Inferior parietal cortex (tissue), 1 donor: ENCODE measurements at regions not wholly inside any gene's neighbourhood (a gene's known extent, or its start where the extent isn't known, plus 50 kb on each side); places are given as distances from the start of the nearest gene placed in this dataset.
"Not testable (repeated sequence)": the region's sequence is repeated elsewhere in the genome, so short reads cannot be mapped to it uniquely, and the experiment has no call there.

ENCODE experiments used
- DNase-seq: peaks from one replicate; pipeline ENCODE4 v3.0.0-alpha.2; 2016; ENCODE audit errors: extremely low spot score

- DNase-seq, result no peak
Observed at GRCh38 chr15:25247407-25248038, 191.3 kb downstream of the UBE3A start.

- DNase-seq, result not testable (repeated sequence)
Observed at GRCh38 chr15:25248087-25248486, 190.7 kb downstream of the UBE3A start.

DNA sequence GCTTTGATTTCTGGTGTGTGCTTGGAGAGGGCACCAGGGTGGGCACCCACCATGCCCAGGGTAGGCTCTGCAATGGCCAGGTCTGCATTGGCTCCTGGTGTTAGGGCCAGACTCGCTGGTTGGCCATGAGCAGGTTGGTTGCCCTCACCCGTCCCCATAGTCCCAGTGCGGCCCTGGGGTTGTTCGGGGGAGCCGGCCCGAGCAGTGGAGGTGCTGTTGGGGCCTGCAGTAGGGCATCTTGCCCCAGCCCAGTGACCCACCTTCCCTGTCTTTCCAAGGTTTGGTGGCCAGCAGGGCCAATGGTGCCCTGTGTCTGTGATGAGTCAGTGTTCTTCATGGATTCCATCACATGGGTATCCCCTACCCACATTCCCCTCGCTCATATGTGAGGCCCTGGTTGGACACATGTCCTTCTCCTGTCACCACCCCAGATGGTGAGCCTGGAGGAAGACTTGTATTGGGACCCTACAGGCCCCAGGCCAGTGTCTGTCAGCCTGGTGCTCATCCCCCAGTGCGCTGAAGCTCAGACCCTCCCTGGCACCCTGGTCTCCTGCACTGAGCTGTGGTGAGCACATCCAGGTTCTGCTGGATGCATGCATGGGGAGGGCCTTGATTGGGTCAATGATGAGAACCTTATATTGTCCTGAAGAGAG, 190.1 kb downstream of the UBE3A start:
- no peak for DNase-seq

GRCh38 chr15:25249236-25250010, 189.4 kb downstream of the UBE3A start:
- no peak for DNase-seq

DNA sequence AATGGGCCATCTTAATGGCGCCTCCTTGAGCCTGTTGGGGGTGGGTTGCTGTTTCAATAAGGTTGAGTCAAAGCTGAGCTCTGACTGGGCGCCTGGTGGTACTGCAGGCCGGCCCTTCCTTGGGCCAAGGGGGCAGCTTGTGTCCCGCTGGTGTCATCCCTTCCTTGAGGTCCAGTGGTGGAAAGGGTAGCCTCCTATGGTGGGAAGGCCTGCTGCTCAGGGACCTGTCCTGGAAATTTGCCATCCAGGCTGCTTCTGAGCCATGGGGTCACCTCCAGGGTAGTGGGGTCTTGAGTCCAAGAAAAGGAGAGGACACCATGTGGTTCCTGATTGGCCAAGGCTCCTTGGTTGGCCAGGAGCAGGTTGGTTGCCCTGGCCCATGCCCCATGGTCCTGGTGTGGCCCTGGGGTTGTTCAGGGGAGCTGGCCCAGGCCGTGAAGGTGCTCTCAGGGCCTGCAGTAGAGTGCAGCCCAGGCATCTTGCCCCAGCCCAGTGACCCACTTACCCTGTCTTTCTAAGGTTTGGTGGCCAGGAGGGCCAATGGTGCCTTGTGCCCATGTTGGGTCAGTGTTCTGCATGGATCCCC, 188.7 kb downstream of the UBE3A start:
- no peak for DNase-seq

- DNase-seq, result no peak
Observed at GRCh38 chr15:25250906-25251622, 187.8 kb downstream of the UBE3A start.

- DNase-seq, result no peak
Observed at GRCh38 chr15:25251700-25252390, 187.0 kb downstream of the UBE3A start.

DNA sequence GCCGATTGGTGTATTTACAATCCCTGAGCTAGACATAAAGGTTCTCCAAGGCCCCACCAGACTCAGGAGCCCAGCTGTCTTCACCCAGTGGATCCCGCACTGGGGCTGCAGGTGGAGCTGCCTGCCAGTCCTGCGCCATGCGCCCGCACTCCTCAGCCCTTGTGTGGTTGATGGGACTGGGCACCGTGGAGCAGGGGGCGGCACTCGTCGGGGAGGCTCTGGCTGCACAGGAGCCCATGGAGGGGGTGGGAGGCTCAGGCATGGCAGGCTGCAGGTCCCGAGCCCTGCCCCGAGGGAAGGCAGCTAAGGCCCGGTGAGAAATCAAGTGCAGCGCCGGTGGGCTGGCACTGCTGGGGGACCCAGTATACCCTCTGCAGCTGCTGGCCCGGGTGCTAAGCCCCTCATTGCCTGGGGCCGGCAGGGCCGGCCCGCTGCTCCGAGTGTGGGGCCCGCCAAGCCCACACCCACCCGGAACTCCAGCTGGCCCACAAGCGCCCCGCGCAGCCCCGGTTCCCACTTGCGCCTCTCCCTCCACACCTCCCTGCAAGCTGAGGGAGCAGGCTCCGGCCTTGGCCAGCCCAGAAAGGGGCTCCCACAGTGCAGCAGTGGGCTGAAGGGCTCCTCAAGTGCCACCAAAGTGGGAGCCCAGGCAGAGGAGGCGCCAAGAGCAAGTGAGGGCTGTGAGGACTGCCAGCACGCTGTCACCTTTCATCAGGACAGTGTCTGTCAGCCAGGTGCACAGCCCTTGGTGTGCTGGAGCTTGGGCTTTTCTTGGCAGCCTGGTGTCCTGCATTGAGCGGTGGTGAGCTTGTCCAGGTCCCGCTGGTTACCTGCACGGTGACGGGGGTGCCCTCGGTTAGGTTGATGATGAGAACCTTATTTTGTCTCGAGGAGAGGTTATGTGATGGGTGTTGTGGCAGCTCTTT, 185.5 kb downstream of the UBE3A start:
- DNase-seq, result not testable (repeated sequence)

- no peak for DNase-seq
Observed at GRCh38 chr15:25268166-25268565, 170.7 kb downstream of the UBE3A start.
